Right cardiac atrium (tissue), 5 donors: ENCODE measurements at regions not wholly inside any gene's neighbourhood (a gene's known extent, or its start where the extent isn't known, plus 50 kb on each side); places are given as distances from the start of the nearest gene placed in this dataset.
A peak's percentile ranks its signal among the peaks of the same experiment; 100 is the strongest.

ENCODE experiments used
- ATAC-seq, 2 donors: fragments of 200-7000 bp; cut with Tn5 transposase; one replicate each; pipeline versions ENCODE4 v1.8.0 to v1.9.1; 2020; ENCODE audit warnings: moderate library complexity in 2 of 2, mild to moderate bottlenecking in 1 of 2
- DNase-seq, 3 donors: peaks; one replicate each; pipeline ENCODE4 v3.0.0-alpha.2; 2020
- H3K27ac ChIP-seq: one replicate; pipeline ENCODE4 v1.5.1; 2013; ENCODE audit warnings: mild to moderate bottlenecking, low read length, control low read depth, moderate library complexity
- H3K27me3 ChIP-seq: one replicate; pipeline ENCODE4 v1.6.1; 2013; ENCODE audit not compliant: control insufficient read depth, insufficient read depth
- H3K4me1 ChIP-seq: one replicate; pipeline ENCODE4 v1.6.1; 2013; ENCODE audit warnings: low read length; ENCODE audit not compliant: control insufficient read depth, insufficient read depth
- H3K4me3 ChIP-seq: one replicate; pipeline ENCODE4 v1.5.1; 2013; ENCODE audit warnings: low read length, control low read depth
- H3K9me3 ChIP-seq: one replicate; pipeline ENCODE4 v1.6.1; 2013; ENCODE audit warnings: low read length; ENCODE audit not compliant: control insufficient read depth
- WGBS: extraction: QIAGEN DNeasy Blood & Tissue Kit; methylation state at CpG from one replicate; pipeline ENCODE4 v1.1.7; 2013; 5-methylcytosine and 5-hydroxymethylcytosine counted together
- intact Hi-C, 4 donors: fragments of 100-400 bp; cut with DNase I; formaldehyde crosslinking; loops; one replicate each; pipeline versions ENCODE4 v1.11.0 to v1.14.0; 2022 to 2023
- donor health status: healthy with polysubstance abuse.
- donor health status: DM: no; HTN: yes; CAD: no.
- donor health status: DM: no; HTN: no; CAD: no.
- donor health status: DM: no; HTN: yes; CAD: no; lungs with severe emphysema.
- donor health status: DM: yes; HTN: yes; CAD: no.

DNA sequence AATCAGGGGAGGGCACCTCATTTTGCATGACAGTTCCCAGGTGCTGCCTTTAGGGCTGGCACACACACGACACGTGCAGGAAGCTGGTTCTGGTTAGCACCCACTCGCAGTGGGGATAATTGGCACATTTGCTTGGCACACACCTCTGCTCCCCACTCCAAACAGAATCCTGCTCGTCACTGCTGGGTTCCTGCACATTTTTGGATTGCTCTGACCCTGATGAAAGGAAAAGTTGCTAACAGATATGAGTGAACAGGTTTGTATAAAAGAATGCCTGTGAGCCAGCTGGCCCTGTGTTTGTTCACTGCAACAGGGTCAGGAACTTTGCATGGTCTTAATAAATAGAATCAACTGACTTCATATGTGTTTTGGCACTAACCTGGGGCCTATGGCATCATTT is 1500.4 kb downstream of the EFNB2 start:
- 37% methylated on average over 4 of the region's 4 CpGs for WGBS
- no peaks in the 10 kb centered on the region for H3K27me3 ChIP-seq
- ATAC-seq (no peak), DNase-seq (no peak)
- H3K4me3 ChIP-seq, result no peak overlapping the region
- intact Hi-C loops, result no loop called here
- H3K9me3 ChIP-seq, result no peaks in the 10 kb centered on the region
- H3K4me1 ChIP-seq, result no peaks in the 10 kb centered on the region
- H3K27ac ChIP-seq, result no peak overlapping the region

GRCh38 chr13:105033999-105034398 is 1501.5 kb downstream of the EFNB2 start:
- H3K27me3 ChIP-seq, result no peaks in the 10 kb centered on the region
- intact Hi-C loops, result no loop called here
- ATAC-seq (no peak), DNase-seq (no peak)
- H3K9me3 ChIP-seq, result no peaks in the 10 kb centered on the region
- H3K27ac ChIP-seq, result no peak overlapping the region
- no peak overlapping the region for H3K4me3 ChIP-seq
- no peaks in the 10 kb centered on the region for H3K4me1 ChIP-seq
- 87% methylated on average over 2 of the region's 2 CpGs for WGBS

- H3K27ac ChIP-seq, result no peak overlapping the region
- no peaks in the 10 kb centered on the region for H3K27me3 ChIP-seq
- H3K4me3 ChIP-seq, result no peak overlapping the region
- no peak for DNase-seq
- WGBS, result 93% methylated on average over 5 of the region's 5 CpGs
- intact Hi-C loops, result no loop called here
- H3K4me1 ChIP-seq, result no peaks in the 10 kb centered on the region
- H3K9me3 ChIP-seq, result no peaks in the 10 kb centered on the region
- no peak for ATAC-seq
Observed at GRCh38 chr13:105031306-105031705, 1504.2 kb downstream of the EFNB2 start.

DNA sequence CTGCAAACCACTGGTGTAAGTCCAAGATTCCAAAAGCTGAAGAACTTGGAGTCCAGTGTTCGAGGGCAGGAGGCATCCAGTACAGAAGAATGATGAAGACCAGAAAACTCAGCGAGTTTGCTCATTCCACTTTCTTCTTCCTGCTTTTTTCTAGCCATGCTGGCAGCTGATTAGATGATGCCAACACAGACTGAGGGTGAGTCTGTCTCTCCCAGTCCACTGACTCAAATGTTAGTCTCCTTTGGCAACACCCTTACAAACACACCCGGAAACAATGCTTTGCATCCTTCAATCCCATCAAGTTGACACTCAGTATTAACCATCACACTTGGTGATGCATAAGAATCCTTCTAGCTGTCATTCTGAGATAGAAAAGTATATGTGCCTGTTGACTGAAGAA is 1504.6 kb downstream of the EFNB2 start:
- no peak overlapping the region for H3K4me3 ChIP-seq
- H3K27ac ChIP-seq, result no peak overlapping the region
- H3K4me1 ChIP-seq, result no peaks in the 10 kb centered on the region
- ATAC-seq (no peak), DNase-seq (no peak)
- no peaks in the 10 kb centered on the region for H3K27me3 ChIP-seq
- intact Hi-C loops, result no loop called here
- no peaks in the 10 kb centered on the region for H3K9me3 ChIP-seq
- 92% methylated on average over 3 of the region's 3 CpGs for WGBS

DNA sequence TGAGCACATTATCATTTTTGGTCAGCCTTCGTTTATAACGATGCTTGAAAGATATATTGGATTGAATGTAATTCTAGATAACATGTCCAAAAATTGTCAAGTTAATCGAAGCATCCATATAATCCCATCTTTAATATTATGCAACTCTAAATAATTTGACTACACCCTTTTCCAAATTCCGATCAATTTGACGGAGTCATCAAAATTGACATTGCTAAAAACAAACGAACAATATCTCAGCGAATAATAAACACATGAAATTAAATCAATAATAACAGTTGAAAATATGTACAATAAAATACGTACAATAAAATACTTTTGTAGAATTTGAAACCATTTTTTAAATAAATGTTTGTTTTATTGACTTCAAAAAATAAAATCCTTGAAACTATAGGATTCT is 1516.4 kb downstream of the EFNB2 start:
- intact Hi-C loops, result no loop called here
- H3K9me3 ChIP-seq, result no peaks in the 10 kb centered on the region
- no peaks in the 10 kb centered on the region for H3K27me3 ChIP-seq
- 95% methylated on average over 8 of the region's 8 CpGs for WGBS
- H3K4me3 ChIP-seq, result no peak overlapping the region
- no peak overlapping the region for H3K27ac ChIP-seq
- DNase-seq (no peak), ATAC-seq (no peak)
- H3K4me1 ChIP-seq, result no peaks in the 10 kb centered on the region

DNA sequence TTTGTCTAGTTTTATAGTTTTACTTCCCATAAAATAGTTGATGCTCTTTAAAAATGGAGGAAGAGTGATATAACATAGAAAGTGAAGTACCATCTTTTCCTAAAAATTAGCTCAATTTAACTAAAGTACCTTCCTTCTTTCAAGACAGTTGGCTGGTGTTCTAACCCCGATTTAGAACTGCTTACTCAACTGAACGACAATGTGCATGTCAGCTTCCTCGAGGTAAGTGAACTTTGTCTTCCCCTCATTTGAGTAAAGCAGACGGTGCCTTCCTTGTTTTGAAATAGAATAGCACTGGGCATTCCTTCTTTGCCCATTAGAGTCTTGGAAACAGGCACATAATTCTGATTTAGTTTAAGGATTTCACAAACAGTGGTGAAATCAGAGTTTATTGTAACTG is 1519.2 kb downstream of the EFNB2 start:
- DNase-seq (no peak), ATAC-seq (no peak)
- no peaks in the 10 kb centered on the region for H3K4me1 ChIP-seq
- no peaks in the 10 kb centered on the region for H3K27me3 ChIP-seq
- H3K9me3 ChIP-seq, result no peaks in the 10 kb centered on the region
- no peak overlapping the region for H3K4me3 ChIP-seq
- intact Hi-C loops, result no loop called here
- WGBS, result 54% methylated on average over 4 of the region's 4 CpGs
- H3K27ac ChIP-seq, result no peak overlapping the region

GRCh38 chr13:105008604-105009003 is 1526.9 kb downstream of the EFNB2 start:
- H3K4me1 ChIP-seq, result no peaks in the 10 kb centered on the region
- H3K9me3 ChIP-seq, result no peaks in the 10 kb centered on the region
- DNase-seq (no peak), ATAC-seq (no peak)
- H3K27ac ChIP-seq, result no peak overlapping the region
- intact Hi-C loops, result no loop called here
- H3K4me3 ChIP-seq, result no peak overlapping the region
- 89% methylated on average over 5 of the region's 5 CpGs for WGBS
- H3K27me3 ChIP-seq, result no peaks in the 10 kb centered on the region

DNA sequence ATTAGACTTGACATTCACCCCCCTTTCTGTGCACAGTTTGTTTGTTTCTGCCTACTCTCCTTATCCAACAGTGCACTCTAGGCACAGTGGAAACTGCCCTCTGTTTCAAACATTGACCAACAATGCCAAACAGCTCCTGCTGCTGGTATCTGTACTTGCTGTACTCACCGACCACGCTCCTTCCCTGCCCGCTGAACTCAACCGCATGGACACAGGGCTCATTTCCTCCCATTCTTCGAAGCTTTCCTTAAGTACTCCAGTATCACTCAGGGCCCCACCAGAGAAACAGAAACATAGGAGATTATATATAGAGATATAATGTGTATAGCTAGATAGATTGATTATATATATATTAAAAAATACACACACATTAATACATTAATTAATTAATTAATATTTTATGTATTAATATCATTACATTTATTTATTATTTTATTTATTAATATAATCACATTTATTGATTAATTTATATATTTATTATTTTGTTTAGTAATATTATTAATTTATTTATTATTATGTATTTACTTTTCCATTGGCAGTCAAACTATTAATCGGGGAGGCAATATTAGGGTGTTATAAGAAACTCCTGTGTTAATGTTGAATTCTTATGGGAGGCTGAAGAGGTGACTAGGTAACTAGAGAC is 1528.2 kb downstream of the EFNB2 start:
- DNase-seq (no peak), ATAC-seq (no peak)
- Histone ChIP-seq H3K27ac (no peak overlapping the region), H3K27me3 (no peaks in the 10 kb centered on the region), H3K9me3 (no peaks in the 10 kb centered on the region), H3K4me3 (no peak overlapping the region), H3K4me1 (no peaks in the 10 kb centered on the region)
- whole genome bisulfite sequencing, result 72% methylated on average over 6 of the region's 6 CpGs
- intact Hi-C loops, result no loop called here

DNA sequence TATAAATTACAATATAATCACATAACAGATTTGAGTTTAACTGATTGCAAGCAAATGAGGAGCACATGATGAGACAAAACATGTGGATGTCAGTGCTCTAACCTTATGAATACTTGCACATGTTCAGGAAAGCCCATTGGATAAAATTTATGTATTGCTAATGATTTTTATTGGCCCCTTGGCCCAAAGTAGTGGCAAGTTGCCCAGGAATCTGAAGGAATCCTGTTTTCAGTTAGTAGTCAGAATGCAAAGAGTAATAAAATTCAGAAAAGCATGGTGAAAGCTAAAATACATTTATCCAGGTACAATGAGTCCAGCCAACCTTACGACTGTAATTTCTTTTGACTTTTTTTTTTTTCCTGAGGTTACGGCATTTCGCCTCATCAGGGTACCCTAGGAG is 1539.4 kb downstream of the EFNB2 start:
- Histone ChIP-seq H3K4me1 (no peaks in the 10 kb centered on the region), H3K9me3 (no peaks in the 10 kb centered on the region), H3K4me3 (no peak overlapping the region), H3K27me3 (no peaks in the 10 kb centered on the region), H3K27ac (no peak overlapping the region)
- ATAC-seq (no peak), DNase-seq (no peak)
- 91% methylated on average over 3 of the region's 3 CpGs for WGBS
- intact Hi-C loops, result no loop called here

GRCh38 chr13:104993708-104994107 is 1541.8 kb downstream of the EFNB2 start:
- Histone ChIP-seq H3K27me3 (no peaks in the 10 kb centered on the region), H3K4me1 (no peaks in the 10 kb centered on the region), H3K9me3 (no peaks in the 10 kb centered on the region), H3K4me3 (no peak overlapping the region), H3K27ac (no peak overlapping the region)
- intact Hi-C loops, result no loop called here
- DNase-seq, result no peak
- ATAC-seq, result no peak
- WGBS, result 74% methylated on average over 3 of the region's 3 CpGs

- H3K27me3 ChIP-seq, result no peaks in the 10 kb centered on the region
- H3K9me3 ChIP-seq, result no peaks in the 10 kb centered on the region
- H3K27ac ChIP-seq, result no peak overlapping the region
- peaks cover 1% of the 10 kb centered on the region for H3K4me1 ChIP-seq
- H3K4me3 ChIP-seq, result no peak overlapping the region
- no peak for ATAC-seq
- intact Hi-C loops, result no loop called here
- 83% methylated on average over 5 of the region's 5 CpGs for WGBS
- no peak for DNase-seq
Observed at GRCh38 chr13:104987621-104988020, 1547.8 kb downstream of the EFNB2 start.

- WGBS, result 2% methylated on average over 2 of the region's 2 CpGs
- DNase-seq (peak in 2 of 3 donors; percentile 16 to 63), ATAC-seq (peak; percentile 43 to 52)
- Histone ChIP-seq H3K27me3 (no peaks in the 10 kb centered on the region), H3K4me1 (peaks cover 1% of the 10 kb centered on the region), H3K9me3 (no peaks in the 10 kb centered on the region), H3K27ac (no peak overlapping the region), H3K4me3 (no peak overlapping the region)
- intact Hi-C loops, result no loop called here
Observed at GRCh38 chr13:104984296-104984818, 1551.1 kb downstream of the EFNB2 start.
